ENCODE measurements at regions not wholly inside any gene's neighbourhood (a gene's known extent, or its start where the extent isn't known, plus 50 kb on each side); places are given as distances from the start of the nearest gene placed in this dataset.
A peak's percentile ranks its signal among the peaks of the same experiment; 100 is the strongest.
"Not testable (repeated sequence)": the region's sequence is repeated elsewhere in the genome, so short reads cannot be mapped to it uniquely, and the experiment has no call there.

GRCh38 chr2:87486413-87486812 lies 261.5 kb upstream of the PLGLB2 start:
- DNase-seq (ENCODE audit: low spot score) = not testable (repeated sequence)

DNA sequence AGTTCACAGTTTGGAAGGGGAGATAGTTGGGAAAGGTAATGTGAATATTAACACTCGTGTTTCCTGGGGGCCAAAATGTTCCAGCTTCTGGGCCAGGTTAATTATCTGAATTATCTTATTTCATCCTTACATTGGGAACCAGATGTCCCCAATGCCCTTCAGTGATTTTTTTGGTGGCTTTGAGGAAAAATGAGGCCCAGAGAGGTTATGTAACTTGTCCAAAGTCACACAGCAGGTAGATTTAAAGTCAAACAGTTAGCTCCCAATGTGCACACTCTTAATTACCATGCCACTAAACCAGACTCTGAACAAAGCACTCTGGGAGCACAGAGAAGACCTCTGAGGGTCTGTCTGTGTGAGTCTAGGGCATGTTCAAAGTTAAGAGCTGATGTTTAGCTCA lies 259.9 kb upstream of the PLGLB2 start:
- DNase-seq (ENCODE audit: low spot score) = not testable (repeated sequence)

GRCh38 chr2:87488991-87489390 lies 258.9 kb upstream of the PLGLB2 start:
- not testable (repeated sequence) for DNase-seq (ENCODE audit: low spot score)

GRCh38 chr2:87494846-87495245 lies 253.0 kb upstream of the PLGLB2 start:
- not testable (repeated sequence) for DNase-seq (ENCODE audit: low spot score)

GRCh38 chr2:87495455-87495854 lies 252.4 kb upstream of the PLGLB2 start:
- DNase-seq (ENCODE audit: low spot score) = not testable (repeated sequence)

DNA sequence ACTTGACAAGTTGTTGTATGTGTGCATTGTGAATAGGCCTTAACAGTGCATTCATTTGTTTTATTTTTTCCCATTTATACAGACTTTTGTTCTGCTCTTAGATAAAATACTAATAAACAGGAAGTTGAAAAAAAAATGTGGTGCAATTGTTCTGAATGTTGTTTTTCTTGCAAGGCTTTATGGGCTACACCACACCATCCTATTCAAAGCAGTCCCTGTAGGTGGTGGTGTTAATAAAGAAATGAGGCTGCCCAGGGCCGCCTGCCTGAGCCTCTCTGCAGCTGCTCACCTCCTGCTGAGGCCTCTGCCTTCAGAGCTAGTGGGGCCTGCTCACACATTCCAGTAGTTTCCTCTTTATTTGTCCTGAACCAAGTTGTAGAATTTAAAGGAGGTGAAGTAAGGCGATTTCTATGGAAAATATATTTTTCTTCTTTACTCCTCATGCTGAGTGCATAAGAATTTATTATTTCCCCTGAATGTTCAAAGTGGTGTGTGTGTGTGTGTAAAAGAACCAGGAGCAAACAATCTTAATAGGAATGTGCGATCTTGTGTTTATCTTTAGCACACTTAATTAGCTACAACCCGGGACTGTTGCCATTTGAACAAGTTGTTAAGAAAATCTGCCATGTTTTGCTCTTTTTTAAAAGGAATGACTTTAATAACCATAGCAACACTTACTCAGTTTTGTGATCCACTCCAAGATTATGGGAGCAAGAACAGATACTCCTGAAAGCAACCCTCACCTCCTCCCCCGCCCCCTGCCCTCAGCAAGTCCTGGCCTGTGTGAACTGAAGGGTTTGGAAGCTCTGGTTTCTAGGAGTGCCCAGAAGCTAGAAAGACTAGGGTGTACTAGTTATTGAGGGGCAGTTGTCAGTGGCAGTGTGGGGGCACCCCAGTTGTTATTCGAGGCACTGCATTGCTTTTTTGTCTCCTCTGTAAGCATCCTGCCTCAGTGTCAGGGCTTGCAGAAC lies 251.6 kb upstream of the PLGLB2 start:
- DNase-seq (ENCODE audit: low spot score) = not testable (repeated sequence)

- not testable (repeated sequence) for DNase-seq (ENCODE audit: low spot score)
Measured at GRCh38 chr2:87497135-87497534, 250.8 kb upstream of the PLGLB2 start.

GRCh38 chr2:87497700-87498099 lies 250.2 kb upstream of the PLGLB2 start:
- peak; percentile 1 for DNase-seq (ENCODE audit: low spot score)

DNA sequence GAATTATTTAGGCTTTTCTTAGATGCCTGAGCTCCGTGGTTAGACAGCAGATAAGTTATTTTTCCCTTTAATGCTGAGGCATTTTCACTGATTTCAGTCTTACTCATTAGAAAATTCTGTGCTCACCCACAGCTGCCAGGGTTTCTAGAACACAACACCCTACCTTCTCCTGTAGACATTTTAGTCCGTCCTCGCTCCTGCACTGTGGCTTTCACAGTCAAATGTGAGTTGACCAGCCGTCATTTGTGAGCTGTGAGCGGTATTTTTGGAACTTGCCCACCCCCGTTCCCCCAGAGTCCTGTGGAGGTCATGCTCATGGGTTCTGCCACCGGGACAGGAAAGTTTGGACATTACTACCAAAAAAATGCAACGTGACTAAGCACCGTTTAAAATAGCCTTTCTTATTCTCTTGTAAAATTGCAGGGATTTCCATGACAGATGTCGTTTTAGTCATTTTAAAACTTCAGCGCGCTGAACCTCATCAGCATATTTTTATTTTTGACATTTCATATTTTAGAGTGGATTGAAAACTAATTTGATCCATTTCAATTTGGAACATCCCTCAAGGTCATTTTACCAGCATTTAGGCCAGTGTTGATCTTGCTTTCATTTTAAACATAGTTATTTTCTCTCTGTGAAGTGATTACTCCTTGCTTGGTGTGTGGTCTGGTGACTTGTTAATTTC lies 249.6 kb upstream of the PLGLB2 start:
- not testable (repeated sequence) for DNase-seq (ENCODE audit: low spot score)

DNA sequence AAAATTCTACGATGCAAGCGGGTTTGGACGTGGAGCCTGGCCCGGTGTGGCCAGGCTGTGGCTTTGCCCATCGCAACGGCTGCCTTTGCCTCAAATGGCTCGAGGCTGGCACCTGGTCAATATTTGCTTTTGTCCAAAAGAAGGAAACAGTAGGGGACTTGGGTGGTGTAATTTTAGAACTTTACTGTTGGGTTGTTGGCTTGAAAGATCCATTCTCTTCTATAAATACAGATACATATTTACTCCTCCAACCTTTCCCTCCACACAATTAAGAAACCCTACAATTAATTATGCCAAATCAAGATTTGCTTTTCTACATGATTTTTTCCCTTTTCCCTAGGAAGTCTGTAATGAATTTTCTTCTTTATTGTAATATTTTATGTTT lies 249.0 kb upstream of the PLGLB2 start:
- not testable (repeated sequence) for DNase-seq (ENCODE audit: low spot score)

DNA sequence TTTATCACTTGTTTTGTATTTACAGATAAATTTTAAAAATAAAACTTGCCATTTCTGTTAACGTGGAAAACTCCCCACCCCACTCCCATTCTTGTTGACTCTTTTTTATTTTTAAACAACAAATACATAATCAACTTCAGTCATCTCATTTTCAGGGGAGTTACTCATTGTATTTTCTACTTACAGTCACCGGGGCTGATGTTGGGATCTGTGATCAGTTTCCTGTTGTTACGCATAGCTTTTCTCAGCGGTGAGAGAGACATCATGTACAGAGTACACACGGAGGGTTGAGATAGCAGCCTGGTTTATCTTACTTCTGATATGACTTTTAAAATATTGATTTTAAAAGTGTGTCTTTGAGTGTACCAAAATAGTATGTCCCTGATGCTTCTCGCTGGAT lies 248.0 kb upstream of the PLGLB2 start:
- DNase-seq (ENCODE audit: low spot score) = not testable (repeated sequence)

- not testable (repeated sequence) for DNase-seq (ENCODE audit: low spot score)
Measured at GRCh38 chr2:87500421-87500820, 247.5 kb upstream of the PLGLB2 start.

DNA sequence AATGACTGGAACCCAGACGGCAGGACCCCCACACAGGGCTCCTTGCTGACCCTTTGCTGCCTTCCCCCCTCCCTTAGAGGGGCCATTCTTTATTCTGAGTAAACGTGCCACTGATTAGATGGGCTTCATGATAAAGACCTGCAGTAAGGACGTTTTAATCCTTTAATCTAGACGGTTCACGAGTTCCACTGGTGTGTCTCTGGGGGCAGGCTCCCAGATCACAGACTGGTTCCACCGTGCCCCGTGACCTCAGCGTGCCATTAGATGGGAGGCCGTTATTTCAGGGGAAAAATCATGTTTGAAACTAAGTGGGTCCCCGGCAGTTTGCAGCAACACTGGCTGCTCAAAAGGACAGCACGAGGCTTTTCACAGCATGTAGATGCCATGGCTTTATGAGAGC lies 246.9 kb upstream of the PLGLB2 start:
- DNase-seq (ENCODE audit: low spot score) = not testable (repeated sequence)

GRCh38 chr2:87502948-87503347 lies 244.9 kb upstream of the PLGLB2 start:
- DNase-seq (ENCODE audit: low spot score) = not testable (repeated sequence)

GRCh38 chr2:87505239-87505638 lies 242.6 kb upstream of the PLGLB2 start:
- not testable (repeated sequence) for DNase-seq (ENCODE audit: low spot score)

GRCh38 chr2:87505909-87506308 lies 242.0 kb upstream of the PLGLB2 start:
- not testable (repeated sequence) for DNase-seq (ENCODE audit: low spot score)

GRCh38 chr2:87507378-87508348 lies 240.2 kb upstream of the PLGLB2 start:
- not testable (repeated sequence) for DNase-seq (ENCODE audit: low spot score)

- not testable (repeated sequence) for DNase-seq (ENCODE audit: low spot score)
Measured at GRCh38 chr2:87511195-87511778, 236.6 kb upstream of the PLGLB2 start.

- DNase-seq (ENCODE audit: low spot score) = not testable (repeated sequence)
Measured at GRCh38 chr2:87512864-87513530, 234.9 kb upstream of the PLGLB2 start.

DNA sequence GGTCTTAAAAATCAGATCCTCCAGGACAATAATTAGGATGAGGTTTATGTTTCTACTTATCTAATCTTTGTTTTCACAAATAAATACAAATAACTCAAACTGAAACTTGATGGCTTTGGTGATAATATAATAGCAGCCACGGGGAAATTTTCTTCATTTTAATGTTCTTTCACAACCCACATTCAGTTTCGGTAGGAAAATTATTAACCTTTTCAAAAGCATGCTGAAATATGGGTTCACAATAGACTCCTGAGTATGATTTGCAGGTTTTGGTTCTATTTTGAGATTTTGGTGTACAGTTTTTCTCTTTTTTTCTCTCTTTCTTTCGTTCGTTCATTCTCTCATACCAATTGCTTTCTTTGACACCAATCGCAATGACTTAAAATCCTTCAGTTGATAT lies 233.9 kb upstream of the PLGLB2 start:
- not testable (repeated sequence) for DNase-seq (ENCODE audit: low spot score)

GRCh38 chr2:87514515-87514914 lies 233.4 kb upstream of the PLGLB2 start:
- DNase-seq (ENCODE audit: low spot score) = not testable (repeated sequence)

All from germinal center (tissue), 1 donor.